ENCODE measurements at regions not wholly inside any gene's neighbourhood (a gene's known extent, or its start where the extent isn't known, plus 50 kb on each side); places are given as distances from the start of the nearest gene placed in this dataset.
"Not testable (repeated sequence)": the region's sequence is repeated elsewhere in the genome, so short reads cannot be mapped to it uniquely, and the experiment has no call there.

DNA sequence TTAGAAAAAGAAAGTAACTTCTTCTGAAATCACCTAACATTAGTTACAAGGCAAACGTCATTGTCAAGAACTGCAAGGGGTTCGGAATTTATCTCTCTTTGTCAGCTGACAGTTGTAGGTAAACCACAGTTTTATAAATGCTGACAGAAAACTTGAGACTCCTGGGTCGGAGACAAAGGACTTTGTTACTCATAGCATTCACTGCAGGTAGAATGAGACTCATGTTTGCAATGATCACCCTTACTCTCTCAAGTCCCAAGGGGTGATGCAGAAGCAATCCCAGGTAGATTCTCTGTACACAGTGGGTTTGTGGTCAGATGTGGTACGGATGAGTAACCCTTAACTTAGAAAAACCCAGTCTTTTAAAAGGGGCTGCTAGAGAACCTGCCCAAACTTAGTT is 757.8 kb downstream of the TRIB2 start:
- DNase-seq: no peak

DNA sequence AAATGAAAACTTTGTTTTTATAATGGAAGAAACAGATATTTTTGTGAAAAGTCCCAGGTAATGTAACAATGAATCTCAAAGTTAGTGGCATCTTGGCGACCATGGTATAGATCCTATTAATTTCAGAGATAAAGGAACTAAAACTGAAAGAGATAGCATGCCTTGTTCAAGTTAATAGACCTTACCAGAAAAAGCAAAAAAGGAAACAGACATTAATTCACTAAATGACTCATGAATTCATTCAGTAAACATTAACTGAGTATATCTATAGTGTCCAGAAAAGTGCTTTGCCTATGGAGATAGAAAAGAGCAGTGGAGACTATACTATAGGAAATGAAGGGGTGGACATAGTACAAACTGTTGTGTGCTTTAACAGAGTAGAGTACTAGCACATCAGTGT is 763.3 kb downstream of the TRIB2 start:
- DNase-seq: no peak

DNA sequence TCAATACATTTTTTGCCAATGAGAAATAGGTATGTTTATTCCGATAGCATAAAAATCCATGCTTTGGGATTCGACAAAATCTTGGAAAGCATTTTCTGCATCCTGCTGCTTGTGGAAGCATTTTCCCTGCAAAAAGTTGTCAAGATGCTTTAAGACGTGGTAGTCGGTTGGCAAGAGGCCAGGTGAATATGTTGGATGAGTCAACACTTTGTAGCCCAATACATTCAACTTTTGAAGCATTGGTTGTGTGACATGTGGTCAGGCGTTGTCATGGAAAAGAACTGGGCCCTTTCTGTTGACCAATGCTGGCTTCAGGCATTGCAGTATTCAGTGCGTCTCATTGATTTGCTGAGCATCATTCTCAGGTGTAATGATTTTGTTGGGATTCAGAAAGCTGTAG is 764.5 kb downstream of the TRIB2 start:
- DNase-seq: no peak

DNA sequence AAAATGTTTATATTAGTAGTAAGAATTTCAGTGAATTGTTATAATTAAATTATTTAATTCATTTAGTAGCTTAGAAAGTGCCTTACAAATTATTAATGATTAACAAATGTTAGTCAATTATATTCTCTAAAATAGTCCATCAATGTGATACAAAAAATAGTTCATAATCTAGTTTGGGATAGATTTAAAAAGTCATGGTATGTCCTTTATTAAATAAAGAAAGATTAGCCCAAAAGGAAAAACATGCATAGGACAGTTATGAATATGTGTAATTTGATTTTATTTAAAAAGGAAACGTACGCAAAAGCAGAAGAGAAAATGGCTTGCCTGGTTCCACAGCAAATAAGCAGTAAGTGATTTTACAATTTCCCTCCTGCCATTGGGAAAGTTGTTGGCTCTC is 768.5 kb downstream of the TRIB2 start:
- DNase-seq: no peak

DNA sequence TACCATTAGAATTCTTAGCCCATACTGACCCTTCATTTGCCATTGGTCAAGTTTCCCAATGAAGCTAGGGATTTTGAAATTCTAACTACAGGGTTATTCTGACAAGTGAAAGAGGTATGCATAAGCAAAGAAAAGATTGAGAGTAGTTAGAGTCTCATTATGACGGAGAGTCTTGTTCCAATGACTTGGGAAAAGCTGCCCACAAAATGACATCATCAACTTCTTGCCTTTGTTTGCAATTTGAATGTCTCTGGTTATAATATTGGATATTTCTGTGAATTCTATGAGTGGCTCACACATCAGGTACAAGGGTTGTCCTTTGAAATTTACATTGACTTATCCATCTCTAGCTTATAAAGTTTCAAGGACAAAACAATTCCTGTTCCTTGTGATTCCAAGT is 772.2 kb downstream of the TRIB2 start:
- no peak for DNase-seq

DNA sequence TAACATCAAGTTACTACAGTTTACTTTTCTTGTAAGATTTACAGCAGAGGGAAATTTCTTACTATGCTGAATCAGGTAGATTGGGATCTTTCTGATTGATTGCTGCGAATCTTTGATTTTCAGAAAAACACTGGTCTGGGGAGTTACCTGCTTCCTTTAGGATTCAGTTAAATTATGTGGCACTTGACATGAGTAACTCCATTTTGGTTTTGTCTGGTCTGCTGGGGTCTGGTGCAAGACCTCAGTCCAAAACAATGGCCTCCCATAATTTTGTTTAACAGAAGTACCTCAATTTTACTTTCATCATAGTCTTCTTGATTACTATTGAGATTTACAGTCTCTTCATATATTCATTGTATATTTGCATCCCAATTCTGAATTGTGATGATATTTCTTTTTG is 775.5 kb downstream of the TRIB2 start:
- DNase-seq: no peak

DNA sequence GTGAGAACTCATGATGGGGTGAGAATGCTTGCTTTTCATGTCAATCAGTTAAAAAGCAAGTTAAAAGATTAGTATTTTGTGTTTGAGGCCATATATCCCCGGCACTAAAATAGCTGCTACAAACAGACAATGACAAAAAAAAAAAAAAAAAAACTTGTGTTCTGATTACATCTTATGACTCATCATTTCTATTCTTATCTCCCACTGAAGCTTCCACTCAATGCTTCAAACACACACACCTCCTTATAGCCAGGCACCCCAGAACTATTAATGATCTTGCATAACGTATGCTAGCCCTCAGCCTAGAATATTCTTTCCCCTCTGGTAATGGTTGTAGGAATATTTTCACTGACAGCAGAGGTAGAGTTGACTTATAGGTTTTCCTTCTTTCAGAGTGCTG is 778.3 kb downstream of the TRIB2 start:
- DNase-seq: no peak

DNA sequence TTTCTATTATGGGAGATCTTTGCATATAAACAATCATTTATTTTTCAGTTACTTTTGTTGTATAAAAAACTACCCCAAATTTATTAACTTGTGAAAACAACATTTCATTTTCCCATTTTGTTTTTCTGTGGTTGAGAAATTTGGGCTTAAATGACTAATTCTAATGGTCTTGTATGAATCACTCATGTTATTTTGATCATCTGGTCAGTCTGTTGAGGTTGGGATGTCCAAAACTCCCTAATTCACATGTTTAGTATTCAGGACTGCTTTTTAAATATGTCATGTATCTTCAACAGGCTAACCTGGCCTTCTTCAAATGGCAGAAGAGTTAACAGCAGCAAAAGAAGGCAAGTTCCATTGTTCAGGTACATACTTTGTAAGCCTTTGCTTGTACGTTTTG is 788.1 kb downstream of the TRIB2 start:
- DNase-seq: no peak

DNA sequence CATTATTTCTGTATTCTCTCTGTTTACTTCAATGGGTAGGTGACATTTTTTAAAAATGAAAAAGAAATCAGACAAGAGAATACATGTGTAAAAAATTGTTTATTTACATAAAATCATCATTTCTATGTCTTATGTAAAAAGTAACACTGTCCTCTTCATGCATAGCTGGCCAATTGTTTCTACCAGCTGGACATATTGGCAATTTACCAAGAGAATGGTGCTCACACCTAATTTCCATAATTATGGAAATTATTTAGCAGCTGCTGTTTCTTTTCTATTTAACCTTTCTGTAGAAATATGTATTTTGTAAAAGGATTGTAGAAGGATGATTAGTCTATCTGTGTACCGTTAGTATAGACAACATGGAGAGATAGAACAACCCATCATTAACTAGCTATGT is 791.9 kb downstream of the TRIB2 start:
- DNase-seq: no peak

DNA sequence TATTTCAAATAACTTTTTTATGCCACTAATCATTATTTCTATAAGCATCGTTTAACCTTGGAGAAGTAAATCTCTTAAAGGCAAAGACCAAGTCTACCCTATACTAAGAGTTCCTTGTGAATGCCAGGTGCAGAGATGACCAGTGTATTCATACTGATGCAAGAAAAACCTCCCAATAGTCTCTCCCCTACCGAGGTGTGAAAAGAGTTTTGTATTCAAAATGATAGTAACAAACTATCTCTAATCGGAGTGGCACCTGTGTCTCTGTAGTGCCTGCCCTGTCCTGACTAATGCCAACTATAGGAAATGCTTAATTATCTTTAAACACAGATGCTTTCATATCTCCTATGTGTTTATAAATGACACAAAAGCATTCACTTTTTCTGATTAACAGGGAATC is 798.5 kb downstream of the TRIB2 start:
- DNase-seq: no peak

DNA sequence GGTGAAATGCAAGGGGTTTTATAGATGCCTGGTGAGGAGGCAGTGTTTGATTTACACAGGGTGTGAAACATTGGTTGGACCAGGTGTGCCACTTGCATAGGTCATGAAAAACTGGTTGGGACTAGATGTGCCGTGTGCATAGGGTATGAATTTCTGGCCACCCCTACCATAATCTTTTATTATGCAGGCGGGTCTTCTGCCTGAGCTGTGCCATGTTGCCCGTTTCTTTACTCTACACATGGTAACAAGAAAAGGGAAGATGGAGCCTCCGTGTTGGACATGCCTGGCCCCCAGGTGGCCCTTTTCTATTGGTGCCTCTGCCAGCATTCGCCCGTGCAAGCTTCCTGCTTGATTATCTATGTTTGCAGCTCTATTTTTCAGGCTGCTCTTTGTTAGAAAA is 805.4 kb downstream of the TRIB2 start:
- DNase-seq: no peak

DNA sequence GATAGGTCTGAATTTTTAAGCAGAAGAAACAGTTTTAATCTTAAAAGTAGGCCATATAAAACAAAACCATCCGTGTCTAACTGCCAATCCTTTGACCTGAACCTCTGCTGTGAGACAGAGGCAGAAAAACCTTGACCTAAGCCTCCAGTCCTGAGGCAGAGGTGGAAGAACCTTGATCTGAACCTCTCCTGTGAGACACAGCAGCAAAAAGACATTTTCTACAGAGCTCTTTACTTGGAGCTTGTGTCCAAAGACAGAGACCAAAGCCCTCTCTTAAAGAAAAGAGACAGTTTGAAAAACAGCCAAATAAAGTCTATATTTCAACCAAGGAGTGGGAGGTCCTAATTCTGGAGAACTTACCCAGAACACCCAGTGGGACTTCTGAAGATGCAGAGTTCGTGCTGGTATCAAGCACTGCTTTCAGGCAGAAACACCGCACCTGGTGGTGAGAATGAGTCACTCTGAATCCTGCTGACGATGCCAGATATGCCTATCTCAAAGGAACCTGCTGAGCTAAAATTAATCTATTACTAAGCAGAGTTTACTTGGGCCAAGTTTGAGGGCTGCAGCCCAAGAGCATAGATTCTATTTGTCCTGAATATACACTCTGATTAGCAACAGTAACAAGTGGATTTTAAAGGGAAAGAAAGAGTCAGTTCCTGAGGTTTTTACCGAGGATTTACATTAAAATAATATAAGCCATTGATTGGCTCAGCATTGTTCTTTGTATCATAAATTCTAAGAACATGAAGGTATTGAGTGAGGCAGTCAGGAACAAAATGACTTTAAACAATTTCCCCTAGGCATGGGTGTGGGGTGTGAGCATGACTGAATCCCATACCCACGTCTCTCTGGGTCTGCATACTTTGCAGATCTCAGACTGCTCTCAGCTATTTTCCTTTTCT is 806.4 kb downstream of the TRIB2 start:
- DNase-seq: no peak

DNA sequence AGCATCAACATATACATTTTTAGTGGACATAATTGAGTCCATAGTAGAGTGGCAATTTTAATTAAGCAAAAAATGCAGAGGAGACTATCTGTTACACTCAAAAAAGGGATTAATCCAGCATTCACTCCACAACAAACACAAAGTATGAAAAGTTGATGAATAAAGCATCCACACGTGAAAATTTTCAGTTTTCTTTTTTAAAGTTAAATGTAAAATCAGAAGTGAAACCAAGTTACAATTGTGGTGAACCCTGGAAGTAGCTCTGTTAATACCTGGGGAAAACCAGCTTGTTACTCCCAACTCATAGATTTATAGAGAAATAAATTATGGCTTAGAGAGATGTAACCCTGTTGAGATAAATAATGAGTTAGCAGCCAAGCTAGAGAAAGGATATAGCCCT is 807.8 kb downstream of the TRIB2 start:
- DNase-seq: no peak

DNA sequence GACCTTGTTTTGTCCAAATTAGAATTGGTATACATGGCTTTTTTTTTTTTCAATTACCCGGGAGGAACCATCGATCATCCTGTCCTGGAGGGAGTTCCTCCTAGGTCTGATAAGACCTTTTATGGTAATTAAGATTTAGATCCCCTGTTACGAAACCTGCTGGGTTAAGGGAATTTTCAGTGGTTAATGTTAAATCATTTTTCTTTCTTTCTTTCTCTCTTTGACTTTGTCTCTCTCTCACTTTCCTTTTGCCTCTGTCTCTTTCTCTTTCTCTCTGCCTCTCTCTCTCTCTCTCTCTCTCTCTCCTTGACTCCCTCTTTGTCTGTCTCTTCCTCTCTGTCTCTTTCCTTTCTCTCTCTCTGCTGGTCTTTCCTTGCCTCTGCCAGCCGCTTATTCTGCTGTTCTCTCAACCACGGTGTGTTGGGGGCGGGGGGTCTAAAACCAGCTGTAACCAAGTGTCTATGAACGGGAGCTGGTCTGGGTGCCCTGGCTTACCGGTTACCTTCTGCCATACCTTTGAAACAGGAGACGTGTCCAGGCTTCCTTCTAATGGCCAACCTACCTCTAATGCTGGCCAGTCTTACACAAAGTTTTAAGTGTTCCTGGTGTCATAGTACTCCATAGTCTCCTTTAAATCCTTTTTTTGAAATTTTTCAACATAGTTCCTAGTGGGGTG is 815.1 kb downstream of the TRIB2 start:
- not testable (repeated sequence) for DNase-seq

DNA sequence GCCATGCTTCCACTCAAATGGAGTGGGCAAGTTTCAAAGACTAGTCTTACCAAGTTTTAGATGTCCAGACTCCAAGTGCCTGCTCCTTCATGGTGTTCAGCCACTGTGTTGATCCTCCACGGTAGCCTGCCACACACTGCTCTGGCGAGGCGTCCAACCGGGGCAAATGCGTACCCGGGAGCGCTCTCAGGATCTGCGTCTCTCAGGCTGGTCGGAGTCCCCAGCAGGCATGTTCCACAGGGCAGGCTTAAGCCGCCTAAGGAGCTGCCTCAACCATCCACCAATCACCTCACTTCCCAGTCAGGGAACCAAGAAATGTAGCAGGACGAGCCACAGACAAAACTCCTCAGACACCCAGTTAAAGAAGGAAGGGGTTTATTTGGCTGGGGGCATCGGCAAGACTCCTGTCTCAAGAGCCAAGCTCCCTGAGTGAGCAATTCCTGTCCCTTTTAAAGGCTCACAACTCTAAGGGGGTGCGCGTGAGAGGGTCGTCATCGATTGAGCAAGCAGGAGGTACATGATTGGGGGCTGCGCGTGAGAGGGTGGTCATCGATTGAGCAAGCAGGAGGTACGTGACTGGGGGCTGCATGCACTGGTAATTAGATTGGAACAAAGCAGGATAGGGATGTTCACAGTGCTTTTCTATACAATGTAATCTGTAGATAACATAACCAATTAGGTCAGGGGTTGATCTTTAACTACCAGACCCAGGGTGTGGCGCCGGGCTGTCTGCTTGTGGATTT is 816.2 kb downstream of the TRIB2 start:
- DNase-seq: not testable (repeated sequence)

DNA sequence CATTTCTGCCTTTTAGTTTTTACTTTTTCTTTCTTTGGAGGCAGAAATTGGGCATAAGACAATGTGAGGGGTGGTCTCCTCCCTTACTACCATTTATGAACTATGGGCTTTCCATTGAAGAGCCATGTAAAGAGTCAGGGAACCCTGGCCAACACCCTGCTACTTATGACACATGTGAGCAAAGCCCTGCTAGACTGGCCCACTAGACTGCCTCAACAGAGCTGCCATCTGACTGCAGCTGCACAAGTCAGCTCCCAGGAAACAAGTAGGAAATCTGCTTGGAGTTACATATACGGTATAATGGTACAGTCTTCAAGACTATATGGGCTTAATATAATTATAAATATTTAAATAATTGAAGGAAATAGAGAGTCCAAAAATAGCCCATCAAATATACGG is 816.8 kb downstream of the TRIB2 start:
- DNase-seq: no peak

DNA sequence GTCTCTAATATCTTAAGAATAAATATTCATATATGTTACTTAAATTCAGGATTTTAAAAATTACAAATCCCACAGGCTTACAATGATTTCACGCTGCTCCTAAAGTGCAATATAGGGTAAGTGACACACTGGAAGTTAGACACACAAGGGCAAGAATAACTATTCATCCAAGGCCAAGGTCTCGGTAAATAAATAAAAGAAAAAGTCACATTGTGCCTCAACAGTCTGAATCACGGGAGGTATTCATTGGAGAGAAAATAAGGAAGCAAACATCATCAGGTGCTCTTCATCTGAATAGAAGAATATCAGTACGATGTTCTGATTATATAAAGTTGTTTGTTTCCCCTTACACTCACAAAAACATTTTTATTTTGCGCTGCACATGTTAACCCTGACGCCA is 820.2 kb downstream of the TRIB2 start:
- no peak for DNase-seq

DNA sequence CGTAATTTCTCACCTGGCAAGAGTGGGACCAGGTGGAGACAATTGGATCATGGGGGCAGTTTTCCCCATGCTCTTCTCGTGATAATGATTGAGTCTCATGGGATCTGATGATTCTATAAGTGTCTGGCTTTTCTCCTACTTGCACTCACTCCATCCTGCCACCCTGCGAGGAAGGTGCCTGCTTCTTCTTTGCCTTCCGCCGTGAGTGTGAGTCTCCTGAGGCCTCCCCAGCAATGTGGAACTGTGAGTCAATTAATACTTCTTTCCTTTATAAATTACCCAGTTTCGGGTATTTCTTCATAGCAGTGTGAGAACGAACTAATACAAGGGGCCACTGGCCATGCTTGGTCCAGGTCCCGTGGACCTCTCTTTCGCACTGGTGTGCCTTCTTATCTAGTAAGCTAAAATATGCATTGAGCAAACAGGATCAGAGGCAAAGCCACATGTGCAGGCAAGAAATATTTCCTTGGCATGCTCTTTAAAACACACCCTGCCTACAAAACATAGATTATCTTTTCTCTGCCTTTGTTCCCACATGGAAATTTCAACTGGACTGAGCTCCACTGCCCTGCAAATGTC is 821.1 kb downstream of the TRIB2 start:
- DNase-seq: no peak

DNA sequence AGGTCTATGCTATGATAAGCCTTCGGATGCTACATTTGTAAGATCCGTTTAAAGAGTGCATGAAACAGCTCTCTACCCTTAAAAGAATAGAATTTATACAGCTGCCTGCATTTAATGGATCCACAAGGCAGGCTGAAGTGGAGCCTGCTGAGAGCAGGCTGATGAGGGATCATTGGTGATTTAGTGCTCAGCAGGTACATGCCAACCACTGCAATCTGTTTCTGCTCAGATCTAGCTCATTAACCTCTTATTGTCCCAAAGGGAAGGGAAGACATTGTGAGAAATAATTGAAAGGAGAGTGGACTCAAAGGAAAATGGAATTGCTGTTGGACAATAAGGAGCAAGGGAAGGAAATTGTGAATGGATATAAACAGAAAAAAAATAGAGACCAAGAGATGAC is 822.6 kb downstream of the TRIB2 start:
- DNase-seq: no peak

DNA sequence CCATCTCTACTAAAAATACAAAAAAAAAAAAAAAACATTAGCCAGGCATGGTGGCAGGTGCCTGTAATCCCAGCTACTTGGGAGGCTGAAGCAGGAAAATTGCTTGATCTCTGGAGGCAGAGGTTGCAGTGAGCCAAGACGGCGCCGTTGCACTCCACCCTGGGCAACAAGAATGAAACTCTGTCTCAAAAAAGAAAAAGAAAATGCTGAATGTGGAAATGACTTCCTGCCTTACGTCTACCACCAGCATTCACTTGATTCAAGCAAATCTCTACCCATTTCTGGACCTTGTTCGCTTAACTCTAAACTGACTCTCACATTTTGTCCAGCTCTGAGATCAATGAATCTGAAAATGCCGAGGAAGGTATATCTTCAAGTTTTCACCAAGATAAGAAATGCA is 825.3 kb downstream of the TRIB2 start:
- no peak for DNase-seq

DNA sequence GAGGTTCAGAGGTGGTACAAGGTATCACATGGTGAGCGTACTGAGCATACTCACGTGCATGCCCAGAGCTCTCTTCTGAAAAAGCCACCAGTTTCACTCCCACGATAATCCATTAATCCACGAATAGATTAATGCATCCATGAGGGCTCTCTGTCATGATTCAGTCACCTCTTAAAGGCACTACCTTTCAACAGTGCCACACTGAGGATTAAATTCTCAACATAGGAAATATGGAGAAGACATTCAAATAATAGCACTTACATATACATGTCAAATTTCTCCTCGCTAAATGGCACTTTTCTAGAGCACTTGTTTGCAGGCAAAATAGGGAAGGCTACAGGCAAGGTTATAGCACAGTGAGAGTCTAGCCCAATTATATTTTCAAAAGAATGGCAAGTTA is 825.9 kb downstream of the TRIB2 start:
- no peak for DNase-seq

DNA sequence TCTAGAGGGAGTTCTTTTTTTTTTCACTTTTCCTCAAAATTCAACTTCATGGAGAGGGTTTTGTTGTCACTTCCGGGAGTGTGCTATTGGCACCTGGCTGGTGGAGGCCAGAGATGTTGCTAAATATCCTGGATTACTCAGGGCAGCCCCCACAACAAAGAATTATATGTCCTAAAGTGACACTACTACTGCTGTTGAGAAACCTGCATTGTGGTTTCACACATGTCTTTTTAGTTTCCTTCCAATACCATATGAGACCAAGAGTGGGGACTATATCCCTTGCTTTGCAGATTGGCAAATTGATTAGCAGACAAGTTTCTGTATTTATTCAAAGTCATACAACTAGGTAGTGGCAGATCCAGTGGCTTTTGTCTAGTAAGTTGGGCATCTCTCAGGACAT is 826.8 kb downstream of the TRIB2 start:
- DNase-seq: no peak

DNA sequence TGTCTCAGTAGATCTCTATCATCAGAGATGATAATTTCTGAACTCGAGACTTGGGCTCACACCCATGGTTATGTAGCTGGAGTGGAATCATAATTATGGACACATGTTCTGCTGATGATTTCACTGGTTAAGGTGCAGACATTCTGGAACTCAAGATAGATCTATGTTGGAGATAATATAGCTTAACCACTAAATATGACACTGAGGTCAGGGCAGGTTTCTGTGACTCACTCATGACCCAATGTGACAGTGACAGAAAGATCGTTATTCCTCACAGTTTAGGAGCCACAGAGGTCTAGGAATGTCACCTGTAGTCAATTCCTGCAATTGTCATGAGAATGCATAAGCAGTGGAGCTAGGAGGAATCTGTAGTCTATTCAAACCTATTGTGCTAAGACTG is 828.6 kb downstream of the TRIB2 start:
- no peak for DNase-seq

All from effector CD8-positive, alpha-beta T cell (primary cell).